ENCODE measurements at regions not wholly inside any gene's neighbourhood (a gene's known extent, or its start where the extent isn't known, plus 50 kb on each side); places are given as distances from the start of the nearest gene placed in this dataset.

GRCh38 chr18:22355598-22355997 lies 62.1 kb downstream of the CTAGE1 start:
- DNase-seq (ENCODE audit: low read depth in 2 of 2) = no peak

- DNase-seq (ENCODE audit: low read depth in 2 of 2) = no peak
Observed at GRCh38 chr18:22355069-22355468, 62.6 kb downstream of the CTAGE1 start.

- DNase-seq (ENCODE audit: low read depth in 2 of 2) = no peak
Observed at GRCh38 chr18:22349966-22350365, 67.7 kb downstream of the CTAGE1 start.

- no peak for DNase-seq (ENCODE audit: low read depth in 2 of 2)
Observed at GRCh38 chr18:22349317-22349898, 68.3 kb downstream of the CTAGE1 start.

GRCh38 chr18:22348521-22349316 lies 69.0 kb downstream of the CTAGE1 start:
- DNase-seq (ENCODE audit: low read depth in 2 of 2) = no peak

- no peak for DNase-seq (ENCODE audit: low read depth in 2 of 2)
Observed at GRCh38 chr18:22347606-22348511, 69.9 kb downstream of the CTAGE1 start.

- no peak for DNase-seq (ENCODE audit: low read depth in 2 of 2)
Observed at GRCh38 chr18:22346953-22347605, 70.6 kb downstream of the CTAGE1 start.

- DNase-seq (ENCODE audit: low read depth in 2 of 2) = no peak
Observed at GRCh38 chr18:22346401-22346952, 71.2 kb downstream of the CTAGE1 start.

- no peak for DNase-seq (ENCODE audit: low read depth in 2 of 2)
Observed at GRCh38 chr18:22345718-22346117, 72.0 kb downstream of the CTAGE1 start.

- no peak for DNase-seq (ENCODE audit: low read depth in 2 of 2)
Observed at GRCh38 chr18:22344908-22345670, 72.6 kb downstream of the CTAGE1 start.

- DNase-seq (ENCODE audit: low read depth in 2 of 2) = no peak
Observed at GRCh38 chr18:22344445-22344844, 73.3 kb downstream of the CTAGE1 start.

- DNase-seq (ENCODE audit: low read depth in 2 of 2) = no peak
Observed at GRCh38 chr18:22343613-22344012, 74.1 kb downstream of the CTAGE1 start.

- DNase-seq (ENCODE audit: low read depth in 2 of 2) = peak in 1 of 2 donors; percentile 25
Observed at GRCh38 chr18:22342625-22343024, 75.1 kb downstream of the CTAGE1 start.

- no peak for DNase-seq (ENCODE audit: low read depth in 2 of 2)
Observed at GRCh38 chr18:22340331-22340730, 77.4 kb downstream of the CTAGE1 start.

GRCh38 chr18:22339913-22340312 lies 77.8 kb downstream of the CTAGE1 start:
- DNase-seq (ENCODE audit: low read depth in 2 of 2) = no peak

GRCh38 chr18:22337833-22338232 lies 79.9 kb downstream of the CTAGE1 start:
- no peak for DNase-seq (ENCODE audit: low read depth in 2 of 2)

GRCh38 chr18:22337306-22337705 lies 80.4 kb downstream of the CTAGE1 start:
- no peak for DNase-seq (ENCODE audit: low read depth in 2 of 2)

- no peak for DNase-seq (ENCODE audit: low read depth in 2 of 2)
Observed at GRCh38 chr18:22336406-22336805, 81.3 kb downstream of the CTAGE1 start.

GRCh38 chr18:22335731-22336198 lies 82.0 kb downstream of the CTAGE1 start:
- DNase-seq (ENCODE audit: low read depth in 2 of 2) = no peak

GRCh38 chr18:22334567-22334966 lies 83.1 kb downstream of the CTAGE1 start:
- no peak for DNase-seq (ENCODE audit: low read depth in 2 of 2)

GRCh38 chr18:22332590-22332989 lies 85.1 kb downstream of the CTAGE1 start:
- no peak for DNase-seq (ENCODE audit: low read depth in 2 of 2)

All from stimulated activated CD8-positive, alpha-beta memory T cell treated with anti-CD3 and anti-CD28 coated beads, Interleukin-15, amount 100 ng/mL, for 48 hours (primary cell).